Immature natural killer cell (primary cell): ENCODE measurements at regions not wholly inside any gene's neighbourhood (a gene's known extent, or its start where the extent isn't known, plus 50 kb on each side); places are given as distances from the start of the nearest gene placed in this dataset.

ENCODE experiments used
- DNase-seq, 3 donors: peaks; one replicate each; pipeline ENCODE4 v3.0.0; 2022; ENCODE audit warnings: mixed read lengths in 1 of 3
- H3K27ac Mint-ChIP-seq, 6 donors: one replicate each; pipeline ENCODE4 v1.8.0; 2020; ENCODE audit warnings: mixed read lengths in 6 of 6, mild to moderate bottlenecking in 5 of 6, inconsistent platforms in 4 of 6, moderate library complexity in 3 of 6
- H3K27me3 Mint-ChIP-seq, 3 donors: one replicate each; pipeline ENCODE4 v1.8.0; 2020 to 2021; ENCODE audit warnings: low read depth in 3 of 3, mild to moderate bottlenecking in 3 of 3, mixed read lengths in 3 of 3, moderate library complexity in 3 of 3, inconsistent platforms in 1 of 3
- H3K36me3 Mint-ChIP-seq, 3 donors: one replicate each; pipeline ENCODE4 v1.8.0; 2020; ENCODE audit warnings: mixed read lengths in 3 of 3, inconsistent platforms in 2 of 3, mild to moderate bottlenecking in 2 of 3
- H3K4me1 Mint-ChIP-seq, 2 donors: one replicate each; pipeline ENCODE4 v1.8.0; 2020; ENCODE audit warnings: inconsistent platforms in 2 of 2, mild to moderate bottlenecking in 2 of 2, mixed read lengths in 2 of 2, moderate library complexity in 1 of 2
- H3K4me3 Mint-ChIP-seq, 5 donors: one replicate each; pipeline ENCODE4 v1.8.0; 2020; ENCODE audit warnings: mild to moderate bottlenecking in 5 of 5, mixed read lengths in 5 of 5, inconsistent platforms in 3 of 5, moderate library complexity in 3 of 5
- H3K9me3 Mint-ChIP-seq, 6 donors: one replicate each; pipeline ENCODE4 v1.8.0; 2020; ENCODE audit warnings: mild to moderate bottlenecking in 6 of 6, mixed read lengths in 6 of 6, inconsistent platforms in 4 of 6, moderate library complexity in 3 of 6

- Mint-ChIP-seq H3K27me3 (peaks cover 0 to 10% (median 9%) of the 10 kb centered on the region in 3 donors), H3K9me3 (peaks cover 0 to 4% (median 0%) of the 10 kb centered on the region in 6 donors), H3K27ac (no peak overlapping the region), H3K4me3 (no peak overlapping the region), H3K4me1 (no peaks in the 10 kb centered on the region), H3K36me3 (no peaks in the 10 kb centered on the region)
- no peak for DNase-seq
These were observed 257.3 kb downstream of the ABHD5 start for GRCh38 chr3:43948013-43948412.

- peaks cover 0 to 9% (median 9%) of the 10 kb centered on the region in 3 donors for H3K27me3 Mint-ChIP-seq
- DNase-seq = no peak
These were observed 258.9 kb downstream of the ABHD5 start for GRCh38 chr3:43949594-43949993.

GRCh38 chr3:43950775-43951174 lies 260.0 kb downstream of the ABHD5 start:
- peaks cover 0 to 4% (median 0%) of the 10 kb centered on the region in 6 donors for H3K9me3 Mint-ChIP-seq
- no peak overlapping the region for H3K4me3 Mint-ChIP-seq
- DNase-seq = no peak
- H3K4me1 Mint-ChIP-seq = no peaks in the 10 kb centered on the region
- no peaks in the 10 kb centered on the region for H3K36me3 Mint-ChIP-seq
- peaks cover 0 to 9% (median 8%) of the 10 kb centered on the region in 3 donors for H3K27me3 Mint-ChIP-seq
- H3K27ac Mint-ChIP-seq = no peak overlapping the region

More at GRCh38 chr3:43949594-43949993, 258.9 kb downstream of the ABHD5 start:
- H3K4me1 Mint-ChIP-seq = no peaks in the 10 kb centered on the region
- H3K4me3 Mint-ChIP-seq = no peak overlapping the region
- no peaks in the 10 kb centered on the region for H3K36me3 Mint-ChIP-seq
- no peak overlapping the region for H3K27ac Mint-ChIP-seq
- H3K9me3 Mint-ChIP-seq = peaks cover 0 to 4% (median 0%) of the 10 kb centered on the region in 6 donors

GRCh38 chr3:43951813-43952212 lies 261.1 kb downstream of the ABHD5 start:
- no peak for DNase-seq
- no peak overlapping the region for H3K4me3 Mint-ChIP-seq
- H3K9me3 Mint-ChIP-seq = peaks cover 0 to 4% (median 0%) of the 10 kb centered on the region in 6 donors
- no peaks in the 10 kb centered on the region for H3K4me1 Mint-ChIP-seq
- H3K27me3 Mint-ChIP-seq = peaks cover 0 to 11% (median 7%) of the 10 kb centered on the region in 3 donors
- H3K36me3 Mint-ChIP-seq = no peaks in the 10 kb centered on the region
- no peak overlapping the region for H3K27ac Mint-ChIP-seq

GRCh38 chr3:43953380-43953779 lies 262.6 kb downstream of the ABHD5 start:
- no peak overlapping the region for H3K27ac Mint-ChIP-seq
- peaks cover 0 to 6% (median 2%) of the 10 kb centered on the region in 3 donors for H3K27me3 Mint-ChIP-seq
- peaks cover 0 to 4% (median 0%) of the 10 kb centered on the region in 6 donors for H3K9me3 Mint-ChIP-seq
- DNase-seq = no peak
- H3K4me3 Mint-ChIP-seq = no peak overlapping the region
- H3K36me3 Mint-ChIP-seq = no peaks in the 10 kb centered on the region
- H3K4me1 Mint-ChIP-seq = no peaks in the 10 kb centered on the region

GRCh38 chr3:43953814-43954692 lies 263.3 kb downstream of the ABHD5 start:
- no peaks in the 10 kb centered on the region for H3K4me1 Mint-ChIP-seq
- H3K27ac Mint-ChIP-seq = no peak overlapping the region
- H3K4me3 Mint-ChIP-seq = no peak overlapping the region
- no peak for DNase-seq
- H3K9me3 Mint-ChIP-seq = peaks cover 0 to 4% (median 0%) of the 10 kb centered on the region in 6 donors
- H3K27me3 Mint-ChIP-seq = peaks cover 0 to 6% (median 2%) of the 10 kb centered on the region in 3 donors
- H3K36me3 Mint-ChIP-seq = no peaks in the 10 kb centered on the region

- no peaks in the 10 kb centered on the region for H3K4me1 Mint-ChIP-seq
- peaks cover 3 to 4% (median 4%) of the 10 kb centered on the region in 3 donors for H3K27me3 Mint-ChIP-seq
- no peaks in the 10 kb centered on the region for H3K9me3 Mint-ChIP-seq
- no peak overlapping the region for H3K4me3 Mint-ChIP-seq
- DNase-seq = no peak
- no peak overlapping the region for H3K27ac Mint-ChIP-seq
- H3K36me3 Mint-ChIP-seq = no peaks in the 10 kb centered on the region
These were observed 266.2 kb downstream of the ABHD5 start for GRCh38 chr3:43956945-43957344.

- Mint-ChIP-seq H3K36me3 (no peaks in the 10 kb centered on the region), H3K9me3 (no peaks in the 10 kb centered on the region), H3K4me1 (no peaks in the 10 kb centered on the region), H3K27me3 (peaks cover 3 to 5% (median 4%) of the 10 kb centered on the region in 3 donors), H3K4me3 (no peak overlapping the region), H3K27ac (no peak overlapping the region)
- no peak for DNase-seq
These were observed 266.8 kb downstream of the ABHD5 start for GRCh38 chr3:43957553-43957952.

GRCh38 chr3:43958005-43958770 lies 267.4 kb downstream of the ABHD5 start:
- peaks cover 3 to 5% (median 4%) of the 10 kb centered on the region in 3 donors for H3K27me3 Mint-ChIP-seq
- no peaks in the 10 kb centered on the region for H3K4me1 Mint-ChIP-seq
- no peak overlapping the region for H3K4me3 Mint-ChIP-seq
- no peaks in the 10 kb centered on the region for H3K9me3 Mint-ChIP-seq
- no peak for DNase-seq
- H3K27ac Mint-ChIP-seq = no peak overlapping the region
- H3K36me3 Mint-ChIP-seq = no peaks in the 10 kb centered on the region

- H3K4me3 Mint-ChIP-seq = no peak overlapping the region
- DNase-seq = no peak
- no peak overlapping the region for H3K27ac Mint-ChIP-seq
- H3K36me3 Mint-ChIP-seq = no peaks in the 10 kb centered on the region
- H3K9me3 Mint-ChIP-seq = no peaks in the 10 kb centered on the region
- peaks cover 3 to 4% (median 4%) of the 10 kb centered on the region in 3 donors for H3K27me3 Mint-ChIP-seq
- H3K4me1 Mint-ChIP-seq = no peaks in the 10 kb centered on the region
These were observed 268.2 kb downstream of the ABHD5 start for GRCh38 chr3:43958973-43959372.

- Mint-ChIP-seq H3K4me3 (no peak overlapping the region), H3K27ac (no peak overlapping the region), H3K9me3 (no peaks in the 10 kb centered on the region), H3K4me1 (no peaks in the 10 kb centered on the region), H3K36me3 (no peaks in the 10 kb centered on the region), H3K27me3 (peaks cover 3 to 4% (median 3%) of the 10 kb centered on the region in 3 donors)
- DNase-seq = no peak
These were observed 269.0 kb downstream of the ABHD5 start for GRCh38 chr3:43959498-43960447.

GRCh38 chr3:43960448-43960840 lies 269.7 kb downstream of the ABHD5 start:
- H3K9me3 Mint-ChIP-seq = no peaks in the 10 kb centered on the region
- no peak overlapping the region for H3K27ac Mint-ChIP-seq
- DNase-seq = no peak
- peaks cover 3 to 7% (median 4%) of the 10 kb centered on the region in 3 donors for H3K27me3 Mint-ChIP-seq
- no peaks in the 10 kb centered on the region for H3K36me3 Mint-ChIP-seq
- H3K4me1 Mint-ChIP-seq = no peaks in the 10 kb centered on the region
- H3K4me3 Mint-ChIP-seq = no peak overlapping the region

GRCh38 chr3:43962043-43962442 lies 271.3 kb downstream of the ABHD5 start:
- Mint-ChIP-seq H3K4me3 (no peak overlapping the region), H3K4me1 (no peaks in the 10 kb centered on the region), H3K27ac (no peak overlapping the region), H3K9me3 (no peaks in the 10 kb centered on the region), H3K27me3 (peaks cover 3 to 8% (median 7%) of the 10 kb centered on the region in 3 donors), H3K36me3 (no peaks in the 10 kb centered on the region)
- DNase-seq = no peak
